NCI-H2227 (cell line): ENCODE measurements at regions not wholly inside any gene's neighbourhood (a gene's known extent, or its start where the extent isn't known, plus 50 kb on each side); places are given as distances from the start of the nearest gene placed in this dataset.

Experiments used
- DNase-seq: peaks from one replicate; lab custom pipeline; 2025; ENCODE audit not compliant: unreplicated experiment; lab: John Stamatoyannopoulos, UW

DNA sequence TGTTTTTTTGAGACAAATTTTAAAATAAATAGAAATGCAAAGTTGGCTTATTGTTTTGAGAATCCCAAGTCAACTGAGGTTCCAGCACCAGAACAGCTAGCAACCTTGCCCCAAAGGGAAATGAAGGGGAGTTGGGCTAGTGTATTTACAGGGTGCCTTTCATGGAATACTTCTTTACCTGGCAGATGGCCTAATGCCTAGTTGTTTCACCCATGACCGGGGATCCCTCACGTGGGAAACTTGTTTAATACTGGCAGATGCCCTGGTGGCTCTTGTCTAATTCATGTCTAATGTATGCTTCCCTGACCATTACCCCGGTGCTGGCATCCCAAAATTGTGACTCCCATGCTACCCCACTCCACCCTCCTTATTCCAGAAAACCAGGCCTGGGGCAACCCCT, 861.1 kb upstream of the ZWINT start:
- DNase-seq: no peak

DNA sequence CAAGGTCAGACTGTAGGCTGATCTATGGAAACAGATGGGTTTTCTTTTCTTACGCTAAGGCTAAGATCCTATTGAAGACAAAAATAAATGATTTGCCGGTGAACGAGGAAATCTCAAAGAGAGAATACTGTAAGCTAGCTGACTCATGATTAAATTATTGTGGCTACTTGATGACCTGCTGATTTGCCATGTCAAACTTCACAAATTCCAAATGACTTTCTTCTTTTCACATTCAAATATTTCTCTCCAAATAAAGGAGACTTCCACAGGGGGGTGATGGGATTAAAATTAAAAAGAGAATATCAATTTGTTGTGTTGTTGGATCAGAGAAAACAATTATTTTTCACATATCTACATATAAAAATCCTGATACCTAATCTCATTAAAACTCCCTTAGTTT, 860.6 kb upstream of the ZWINT start:
- no peak for DNase-seq

DNA sequence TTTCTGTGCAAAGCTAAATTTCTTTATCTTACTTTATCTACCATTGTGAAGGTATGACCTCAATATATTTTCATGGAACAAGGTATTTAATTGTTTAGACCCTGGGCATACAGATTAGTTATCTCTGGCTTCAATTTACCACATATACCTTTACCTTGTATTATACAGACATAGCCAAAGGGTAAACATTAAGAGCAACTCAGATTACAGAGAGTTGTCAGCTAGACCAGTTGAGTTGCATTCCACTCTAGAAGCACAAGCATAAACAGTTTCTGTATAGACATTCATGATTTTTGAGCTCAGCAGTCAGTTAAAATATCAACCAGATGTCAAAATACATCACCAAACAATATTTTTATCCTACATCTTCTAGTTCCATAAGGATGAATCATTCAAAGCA, 857.3 kb upstream of the ZWINT start:
- DNase-seq: no peak

DNA sequence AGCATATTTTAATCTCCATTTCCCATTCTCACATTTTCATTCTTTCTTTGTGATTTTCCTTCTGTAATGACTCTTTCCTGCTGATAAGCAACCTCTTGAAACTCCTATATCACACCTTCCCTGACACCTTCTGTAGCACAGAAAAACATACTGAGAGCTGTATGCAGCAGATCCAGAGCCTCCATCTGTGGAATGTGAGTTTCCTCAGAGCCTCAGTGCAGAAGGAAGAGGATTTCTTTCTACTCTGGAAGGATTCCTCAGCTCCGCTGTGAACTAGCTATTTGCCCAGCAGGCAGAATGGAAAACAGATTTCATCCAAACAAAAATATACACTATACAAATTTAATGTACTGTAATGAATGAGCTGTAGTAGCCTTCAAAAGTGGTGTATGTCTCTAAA, 841.3 kb upstream of the ZWINT start:
- DNase-seq: no peak

DNA sequence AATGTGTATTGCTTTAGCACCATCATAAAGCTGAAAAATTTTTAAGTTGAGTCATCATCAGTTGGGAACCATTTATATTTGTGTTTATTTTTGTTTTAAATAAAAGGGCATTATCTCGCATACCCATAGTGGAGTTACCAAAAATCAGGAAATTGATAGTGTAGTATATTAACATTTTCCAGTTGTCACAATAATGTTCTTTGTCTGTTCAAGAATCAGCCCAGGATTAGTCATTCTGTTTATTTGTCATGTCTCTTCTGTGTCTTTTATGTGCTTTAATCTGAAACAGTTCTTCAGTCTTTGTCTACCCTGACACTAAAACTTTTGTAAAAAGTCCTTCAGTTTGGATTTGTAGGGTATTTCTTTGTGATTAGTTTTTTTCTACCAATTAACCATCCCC, 827.8 kb upstream of the ZWINT start:
- no peak for DNase-seq

DNA sequence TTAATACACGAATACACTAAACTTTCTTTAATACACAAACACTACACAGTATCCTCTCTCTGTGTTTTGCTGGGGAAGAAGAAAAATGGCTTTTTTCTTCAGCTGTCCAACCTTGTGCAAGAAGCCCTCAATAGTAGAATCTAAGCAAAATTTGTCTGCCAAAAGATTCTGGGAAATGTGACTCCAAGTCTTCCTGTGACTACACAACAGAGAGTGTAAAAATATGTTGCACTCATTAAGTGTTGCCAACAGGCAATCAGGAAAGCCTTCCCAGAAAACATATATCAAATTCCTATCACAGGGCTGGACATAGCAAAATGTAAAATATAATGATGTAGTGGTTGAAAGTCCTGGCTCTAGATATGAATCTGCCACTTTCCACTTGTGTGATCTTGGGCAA, 825.1 kb upstream of the ZWINT start:
- DNase-seq: no peak

DNA sequence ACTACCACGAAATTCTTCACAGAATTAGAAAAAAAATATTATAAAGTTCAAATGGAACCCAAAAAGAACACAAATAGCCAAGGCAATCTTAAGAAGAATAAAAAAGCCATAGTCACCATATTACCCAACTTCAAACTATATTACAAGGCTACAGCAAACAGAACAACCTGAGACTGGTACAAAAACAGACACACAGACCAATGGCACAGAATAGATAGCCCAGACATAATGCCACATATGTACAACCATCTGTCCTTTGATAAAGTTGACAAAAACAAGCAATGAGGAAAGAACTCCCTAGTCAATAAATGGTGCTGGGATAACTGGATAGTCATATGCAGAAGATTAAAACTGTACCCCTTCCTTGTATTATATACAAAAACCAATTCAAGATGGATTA, 808.5 kb upstream of the ZWINT start:
- DNase-seq: no peak

DNA sequence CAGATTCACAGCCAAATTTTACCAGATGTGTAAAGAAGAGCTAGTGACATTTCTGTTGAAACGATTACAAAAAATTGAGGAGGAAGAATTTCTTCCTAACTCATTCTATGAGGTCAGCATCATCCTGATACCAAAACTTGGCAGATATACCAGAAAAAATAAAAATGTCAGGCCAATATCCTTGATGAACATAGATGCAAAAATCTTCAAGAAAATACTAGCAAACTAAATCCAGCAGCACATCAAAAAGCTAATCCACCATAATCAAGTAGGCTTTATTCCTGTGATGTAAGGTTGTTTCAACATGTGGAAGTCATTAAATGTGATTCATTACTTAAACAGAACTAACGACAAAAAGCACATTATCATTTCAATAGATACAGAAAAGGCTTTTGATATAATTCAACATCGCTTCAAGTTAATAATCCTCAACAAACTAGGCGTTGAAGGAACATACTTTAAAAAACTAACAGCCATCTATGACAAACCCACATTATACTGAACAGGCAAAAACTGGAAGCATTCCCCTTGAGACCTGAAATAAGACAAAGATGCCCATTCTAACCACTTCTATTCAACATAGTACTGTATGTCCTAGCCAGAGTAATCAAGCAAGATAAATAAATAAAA, 807.7 kb upstream of the ZWINT start:
- no peak for DNase-seq

DNA sequence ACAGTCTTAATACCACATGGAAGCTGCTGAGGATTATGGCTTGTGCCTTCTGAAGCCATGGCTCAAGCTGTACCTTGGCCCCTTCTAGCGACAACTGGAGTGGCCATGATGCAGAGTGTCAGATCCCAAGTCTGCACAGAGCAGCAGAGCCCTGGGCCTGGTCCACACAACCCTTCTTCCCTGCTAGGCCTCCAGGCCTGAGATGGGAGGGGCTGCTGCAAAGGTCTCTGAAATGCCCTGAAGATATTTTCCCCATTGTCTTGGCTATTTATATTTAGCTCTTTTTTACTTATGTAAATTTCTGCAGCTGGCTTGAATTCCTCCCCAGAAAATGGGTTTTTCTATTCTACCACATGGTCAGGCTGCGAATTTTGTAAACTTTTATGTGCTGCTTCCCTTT, 804.6 kb upstream of the ZWINT start:
- no peak for DNase-seq

DNA sequence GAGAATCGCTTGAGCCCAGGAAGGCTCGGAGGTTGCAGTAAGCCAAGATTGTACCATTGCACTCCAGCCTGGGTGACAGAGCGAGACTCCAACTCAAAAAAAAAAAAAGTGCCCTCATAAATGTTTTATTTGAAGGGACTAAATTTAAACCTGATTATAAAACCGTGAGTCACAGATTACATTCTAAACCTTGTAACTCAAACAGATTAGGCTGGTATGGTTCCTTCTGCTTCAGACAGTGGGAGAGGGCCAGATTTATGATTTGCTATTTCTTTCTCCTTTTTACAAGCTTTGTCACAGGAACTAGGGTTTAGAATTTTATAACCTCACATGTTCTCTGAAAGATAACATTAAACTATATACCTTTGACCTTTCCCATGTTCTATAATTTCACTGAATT, 801.2 kb upstream of the ZWINT start:
- no peak for DNase-seq

DNA sequence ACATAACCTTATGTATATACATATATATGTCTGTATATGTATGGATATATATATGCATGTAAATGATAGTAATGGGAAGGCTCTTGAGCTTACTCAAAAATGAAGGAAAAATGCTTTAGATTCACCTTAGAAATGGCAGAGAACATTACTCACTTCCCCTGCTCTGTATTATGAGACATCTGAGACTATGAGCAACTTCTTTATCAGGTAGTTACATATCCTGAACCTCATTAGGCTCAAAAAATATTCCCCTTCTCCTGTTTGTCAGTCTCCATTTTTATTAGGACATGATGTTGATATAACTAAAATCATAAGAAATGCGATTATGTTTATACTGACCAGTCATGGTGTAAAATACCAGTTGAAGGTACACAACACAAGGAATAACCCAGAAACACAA, 800.1 kb upstream of the ZWINT start:
- DNase-seq: no peak

DNA sequence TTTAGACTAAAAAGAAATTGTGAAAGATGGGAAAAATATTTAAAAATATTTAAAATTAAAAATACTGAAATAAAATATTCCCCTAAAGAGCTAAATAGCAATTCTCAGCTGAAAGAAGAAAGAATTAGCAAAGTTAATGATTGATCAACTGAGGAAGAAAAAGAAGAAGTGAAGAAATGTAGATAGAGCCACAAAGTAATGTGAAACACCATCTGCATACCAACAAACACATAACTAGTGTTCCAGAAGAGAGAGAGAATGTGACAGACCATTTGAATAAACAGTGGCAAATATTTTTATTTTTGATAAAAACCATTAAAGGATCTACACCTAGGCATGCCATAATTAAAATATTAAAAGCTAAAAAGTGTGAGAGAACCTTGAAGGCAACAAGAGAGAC, 784.5 kb upstream of the ZWINT start:
- DNase-seq: no peak

DNA sequence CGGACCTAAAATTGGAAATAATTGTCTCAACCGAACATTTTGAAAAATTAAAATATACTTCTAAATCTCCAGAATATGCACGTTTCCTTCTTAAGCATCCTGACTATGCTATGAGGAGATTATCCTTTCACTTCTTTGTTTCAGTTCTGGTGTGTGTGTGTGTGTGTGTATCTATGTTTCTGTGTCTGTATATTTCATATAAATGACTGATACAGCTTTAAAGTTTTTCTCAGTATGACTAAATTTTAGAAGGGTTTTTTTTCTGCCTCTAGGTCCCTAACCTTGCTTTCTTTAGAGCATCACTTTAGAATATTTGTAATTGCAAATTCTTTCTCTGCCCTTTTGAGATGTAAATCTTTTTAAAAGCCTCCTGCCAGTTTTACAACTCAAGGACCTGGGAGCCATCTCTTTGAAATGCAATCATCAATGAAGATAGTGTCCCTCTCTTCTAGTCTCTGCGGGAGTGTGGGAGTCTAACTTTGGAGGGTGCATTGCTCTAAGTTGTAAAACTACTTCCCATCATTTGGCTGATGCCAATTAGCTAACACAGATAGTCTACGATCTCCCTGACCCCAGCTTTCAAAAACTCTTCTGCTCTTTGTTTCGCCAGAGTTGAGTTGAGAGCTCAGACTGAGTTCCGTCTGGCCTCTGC, 782.0 kb upstream of the ZWINT start:
- DNase-seq: no peak

DNA sequence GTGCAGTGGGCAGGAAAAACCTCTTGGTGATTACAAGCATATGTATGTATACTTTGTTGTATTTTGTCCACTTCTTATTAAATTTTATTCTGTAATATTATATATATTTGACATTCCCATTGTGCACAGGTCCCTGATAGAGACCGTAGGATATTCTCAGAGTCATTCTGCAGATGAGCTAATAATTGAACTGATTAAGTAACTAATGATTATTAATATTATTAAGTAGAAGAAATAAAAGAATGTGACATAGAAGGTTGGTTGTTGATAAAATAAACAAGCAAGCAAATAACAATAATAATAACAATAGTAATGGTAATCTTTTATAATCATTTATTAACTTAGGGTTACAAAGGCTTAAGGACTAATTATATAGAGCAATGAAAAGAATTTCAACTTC, 780.6 kb upstream of the ZWINT start:
- DNase-seq: no peak

DNA sequence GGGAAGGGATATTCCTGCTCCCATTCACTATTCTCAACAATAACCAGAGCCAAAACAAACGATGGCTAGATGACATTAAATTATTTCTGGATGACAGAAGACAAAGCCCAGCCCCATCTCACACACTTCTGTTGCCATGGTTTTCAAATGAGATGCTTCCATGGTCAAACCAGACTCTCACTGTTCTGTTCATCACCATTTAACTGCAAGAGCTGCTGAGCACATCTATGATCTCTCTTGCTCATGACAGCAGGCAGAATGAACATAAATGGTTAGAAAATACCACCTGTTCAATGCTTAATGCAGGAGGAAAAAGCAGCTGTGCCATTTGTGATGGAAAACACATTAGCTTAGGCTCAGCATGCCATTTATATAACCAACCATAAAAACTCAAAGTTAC, 758.6 kb upstream of the ZWINT start:
- DNase-seq: no peak

DNA sequence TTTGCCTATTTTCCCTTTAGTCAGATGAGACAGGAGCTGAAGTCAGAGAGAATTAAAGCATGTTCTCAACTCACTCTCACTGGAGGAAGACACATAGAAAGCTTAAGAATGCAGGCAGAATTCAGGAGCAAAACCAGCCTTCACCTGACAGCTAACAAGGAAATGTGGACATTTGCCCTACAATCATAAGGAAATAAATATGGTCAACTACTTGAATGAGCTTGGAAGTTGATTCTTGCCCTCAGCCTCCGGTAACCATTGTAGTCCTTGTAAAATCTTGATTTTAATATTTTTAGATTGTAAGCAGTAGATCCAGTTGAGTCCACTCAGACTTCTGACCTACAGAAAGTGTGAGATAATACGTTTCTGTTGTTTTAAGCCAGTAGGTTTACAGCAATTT, 752.5 kb upstream of the ZWINT start:
- DNase-seq: no peak

DNA sequence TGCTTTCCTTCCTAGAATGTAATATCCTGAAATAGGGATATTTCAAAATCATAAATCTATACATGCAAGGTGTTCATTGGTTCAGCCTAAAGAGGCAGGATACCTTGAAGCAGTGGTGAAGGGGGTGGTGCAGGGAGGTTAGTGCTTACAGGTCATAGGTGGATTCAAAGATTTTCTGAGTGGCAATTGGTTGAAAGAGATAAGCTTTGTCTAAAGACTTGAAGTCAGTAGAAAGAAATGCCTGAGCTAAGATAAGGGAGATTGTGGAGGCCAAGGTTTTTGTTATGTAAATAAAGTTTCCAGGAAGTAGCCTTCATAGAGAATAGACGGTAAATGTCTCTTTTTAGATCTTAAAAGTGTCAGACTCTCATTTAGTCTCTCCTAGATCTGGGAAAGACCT, 741.2 kb upstream of the ZWINT start:
- DNase-seq: no peak

DNA sequence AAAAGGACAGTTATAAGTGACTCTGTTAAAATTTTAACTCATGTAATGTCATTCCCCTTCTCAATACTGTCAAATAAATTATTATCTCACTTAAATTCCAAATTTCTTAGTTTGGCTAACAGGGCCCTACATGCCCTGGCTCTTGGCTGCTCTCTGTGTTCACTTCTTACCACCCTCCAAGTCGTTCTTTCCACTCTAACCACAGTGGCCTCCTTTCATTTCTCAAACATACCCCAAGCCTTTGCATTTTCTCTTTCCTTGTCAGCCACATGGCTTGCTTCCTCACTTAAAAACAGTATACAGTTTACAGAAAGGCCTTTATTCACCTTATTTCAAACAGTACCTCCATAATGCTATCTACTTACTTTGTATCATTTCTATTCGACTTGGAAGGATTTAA, 737.1 kb upstream of the ZWINT start:
- DNase-seq: no peak

DNA sequence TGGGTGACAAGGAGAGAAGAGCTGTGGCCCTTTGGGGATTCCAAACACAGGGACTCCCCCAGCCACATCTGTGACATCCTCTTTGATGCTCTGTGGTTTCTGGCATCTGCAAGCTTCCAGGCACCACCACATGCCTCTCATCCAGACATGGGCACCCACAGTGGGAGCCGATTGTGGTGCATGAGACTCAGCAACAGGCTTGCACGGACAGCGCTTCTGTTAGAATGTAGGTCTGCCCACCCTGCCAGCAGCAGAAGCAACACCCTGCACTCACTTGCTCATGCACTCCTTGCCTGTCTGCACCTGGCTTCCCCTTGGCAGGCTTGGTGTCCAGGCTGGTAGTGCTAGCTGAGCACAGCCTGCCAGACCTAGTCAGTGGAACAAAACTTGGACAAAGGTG, 735.0 kb upstream of the ZWINT start:
- no peak for DNase-seq

DNA sequence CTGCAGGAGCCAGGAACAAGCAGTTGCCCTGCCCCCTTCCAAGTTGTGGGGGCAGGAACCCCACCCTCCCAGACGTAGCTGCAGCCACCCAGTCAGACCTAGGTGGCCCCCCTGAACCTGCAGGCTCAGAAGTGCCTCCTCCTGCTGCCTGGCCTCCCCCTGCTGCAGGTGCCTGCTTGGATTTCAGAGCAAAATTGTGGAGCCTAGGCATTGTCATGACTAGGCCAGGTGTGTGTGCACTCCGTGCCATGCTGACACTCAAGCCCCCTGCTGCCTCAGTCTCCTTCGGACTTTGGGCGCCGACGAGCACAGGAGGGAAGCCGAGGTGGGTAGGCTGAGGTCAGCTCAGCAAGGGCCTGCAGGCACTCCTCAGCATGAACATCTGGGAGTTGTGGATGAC, 733.9 kb upstream of the ZWINT start:
- no peak for DNase-seq

DNA sequence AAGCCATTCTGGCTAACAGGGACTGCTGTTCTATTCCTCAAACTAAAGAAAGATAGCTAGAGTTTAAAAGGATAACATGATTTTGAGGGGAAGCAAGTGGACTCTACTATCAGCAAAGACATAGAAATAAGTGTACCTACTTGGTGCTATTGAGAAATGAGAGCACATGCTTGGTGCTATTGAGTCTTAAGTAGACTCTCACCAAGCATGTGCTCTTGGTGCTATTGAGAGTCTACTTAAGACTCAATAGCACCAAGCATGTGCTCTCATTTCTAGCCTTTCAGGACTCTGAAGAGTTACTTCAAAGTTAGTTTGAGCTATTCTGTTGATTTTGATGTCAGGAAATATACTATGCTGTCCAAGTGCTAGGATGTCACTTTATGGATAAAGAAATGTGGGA, 733.0 kb upstream of the ZWINT start:
- DNase-seq: no peak

DNA sequence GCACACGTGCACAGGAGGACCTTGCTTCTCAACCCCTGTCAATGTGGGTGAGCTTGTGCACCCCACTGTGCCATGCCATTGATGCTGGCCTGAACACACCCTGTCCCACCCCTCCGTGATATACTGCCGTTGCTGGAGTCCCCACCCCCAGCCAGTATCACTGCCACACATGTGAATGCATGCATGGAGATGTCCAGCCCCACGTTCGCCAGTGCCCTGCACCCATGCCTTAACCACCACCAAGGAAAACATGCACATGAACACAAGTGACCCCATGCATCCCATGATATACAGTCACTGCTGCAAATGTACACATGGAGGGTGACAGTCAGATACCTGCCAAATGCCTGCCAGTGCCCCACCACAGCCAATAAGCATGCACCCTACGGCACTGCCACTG, 692.5 kb upstream of the ZWINT start:
- no peak for DNase-seq

DNA sequence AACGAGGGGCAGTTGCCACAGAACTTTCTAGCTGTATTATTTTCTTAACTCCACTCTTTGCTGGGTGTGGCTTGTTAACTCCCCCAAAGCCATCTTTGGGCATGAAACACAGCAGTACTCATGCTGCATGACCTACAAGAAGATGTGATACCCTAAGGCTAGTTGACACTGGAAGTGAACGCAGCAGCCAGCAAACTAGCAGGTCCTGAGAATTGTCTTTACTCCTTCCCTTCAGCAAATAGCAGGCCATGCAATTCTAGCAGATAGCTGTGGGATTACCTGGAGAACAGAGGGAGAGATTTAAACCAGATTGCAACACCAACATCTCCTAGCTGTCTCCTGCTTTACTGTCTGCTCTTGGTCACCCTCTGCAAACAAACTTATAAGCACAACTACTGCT, 688.0 kb upstream of the ZWINT start:
- DNase-seq: no peak
